ENCODE measurements at regions not wholly inside any gene's neighbourhood (a gene's known extent, or its start where the extent isn't known, plus 50 kb on each side); places are given as distances from the start of the nearest gene placed in this dataset.

- no peaks in the 10 kb centered on the region for H3F3A ChIP-seq (replicated peaks; ENCODE audit: low read depth)
- no peaks in the 10 kb centered on the region for H3K36me3 ChIP-seq (ENCODE audit: insufficient read depth)
- no peaks in the 10 kb centered on the region for H4K20me1 ChIP-seq (replicated peaks; ENCODE audit: insufficient read depth)
- no peak overlapping the region for H3K4me3 ChIP-seq
- no peaks in the 10 kb centered on the region for H3K36me3 Mint-ChIP-seq (ENCODE audit: low read depth)
- H3K4me1 ChIP-seq (ENCODE audit: insufficient read depth), result peaks cover 31% of the 10 kb centered on the region
- no peak overlapping the region for H3K4me3 Mint-ChIP-seq
- H3K27me3 Mint-ChIP-seq (ENCODE audit: insufficient read depth, low read depth, poor library complexity), result peaks cover 2% of the 10 kb centered on the region
- peaks cover 15% of the 10 kb centered on the region for H3K4me1 Mint-ChIP-seq
- ATAC-seq (no peak), DNase-seq (ENCODE audit: low spot score) (no peak)
- H3K4me2 ChIP-seq, result no peak overlapping the region
- TF ChIP-seq ETS1 (IDR thresholded peaks at IDR 0.05), result no peak
- no peak for TF ChIP-seq ZNF462 (CRISPR knock-in tag; IDR thresholded peaks at IDR 0.05)
- no peak for TF ChIP-seq CTCF (conservative IDR thresholded peaks at IDR 0.05; ENCODE audit: low read depth in 2 of 2)
- TF ChIP-seq REST (IDR thresholded peaks at IDR 0.05; ENCODE audit: unreplicated experiment), result no peak
- no peak for TF ChIP-seq CREB1 (CRISPR knock-in tag; IDR thresholded peaks at IDR 0.05; ENCODE audit: low read depth)
- TF ChIP-seq EZH2 (IDR thresholded peaks at IDR 0.05; ENCODE audit: low read depth, unreplicated experiment), result no peak
- H3K9me3 Mint-ChIP-seq, result no peaks in the 10 kb centered on the region
- no peaks in the 10 kb centered on the region for H3K27me3 ChIP-seq (ENCODE audit: insufficient read depth)
- H3K79me2 ChIP-seq (replicated peaks; ENCODE audit: insufficient read depth), result no peaks in the 10 kb centered on the region
- no peak overlapping the region for H3K27ac ChIP-seq (ENCODE audit: low read depth)
- H3K27ac Mint-ChIP-seq, result no peak overlapping the region
- no peak overlapping the region for H2AFZ ChIP-seq
- H3K9me2 ChIP-seq (ENCODE audit: insufficient read depth), result no peaks in the 10 kb centered on the region
These were observed 538.5 kb downstream of the CD83 start for GRCh38 chr6:14656078-14656521.
